ENCODE measurements at regions not wholly inside any gene's neighbourhood (a gene's known extent, or its start where the extent isn't known, plus 50 kb on each side); places are given as distances from the start of the nearest gene placed in this dataset.
"Not testable (repeated sequence)": the region's sequence is repeated elsewhere in the genome, so short reads cannot be mapped to it uniquely, and the experiment has no call there.

GRCh38 chrX:42442745-42443144 is 335.2 kb downstream of the PPP1R2C start:
- no peak for DNase-seq (ENCODE audit: low spot score)

- no peak for DNase-seq (ENCODE audit: low spot score)
Observed at GRCh38 chrX:42437211-42437610, 340.8 kb downstream of the PPP1R2C start.

GRCh38 chrX:42434458-42435166 is 343.4 kb downstream of the PPP1R2C start:
- no peak for DNase-seq (ENCODE audit: low spot score)

- DNase-seq (ENCODE audit: low spot score), result no peak
Observed at GRCh38 chrX:42432552-42432951, 345.4 kb downstream of the PPP1R2C start.

GRCh38 chrX:42422961-42423360 is 355.0 kb downstream of the PPP1R2C start:
- DNase-seq (ENCODE audit: low spot score), result no peak

GRCh38 chrX:42420426-42420825 is 357.5 kb downstream of the PPP1R2C start:
- no peak for DNase-seq (ENCODE audit: low spot score)

GRCh38 chrX:42415636-42416035 is 362.3 kb downstream of the PPP1R2C start:
- no peak for DNase-seq (ENCODE audit: low spot score)

GRCh38 chrX:42414057-42414456 is 363.9 kb downstream of the PPP1R2C start:
- DNase-seq (ENCODE audit: low spot score), result no peak

GRCh38 chrX:42399632-42400024 is 378.3 kb downstream of the PPP1R2C start:
- DNase-seq (ENCODE audit: low spot score), result no peak

GRCh38 chrX:42398967-42399631 is 378.9 kb downstream of the PPP1R2C start:
- no peak for DNase-seq (ENCODE audit: low spot score)

- no peak for DNase-seq (ENCODE audit: low spot score)
Observed at GRCh38 chrX:42396136-42396535, 381.8 kb downstream of the PPP1R2C start.

- DNase-seq (ENCODE audit: low spot score), result no peak
Observed at GRCh38 chrX:42392846-42393245, 385.1 kb downstream of the PPP1R2C start.

GRCh38 chrX:42386681-42387080 is 391.3 kb downstream of the PPP1R2C start:
- no peak for DNase-seq (ENCODE audit: low spot score)

GRCh38 chrX:42385730-42386129 is 392.2 kb downstream of the PPP1R2C start:
- no peak for DNase-seq (ENCODE audit: low spot score)

- DNase-seq (ENCODE audit: low spot score), result no peak
Observed at GRCh38 chrX:42384956-42385355, 393.0 kb downstream of the PPP1R2C start.

GRCh38 chrX:42378857-42379256 is 399.1 kb downstream of the PPP1R2C start:
- DNase-seq (ENCODE audit: low spot score), result no peak

GRCh38 chrX:42375086-42375485 is 402.9 kb downstream of the PPP1R2C start:
- DNase-seq (ENCODE audit: low spot score), result no peak

GRCh38 chrX:42366181-42366580 is 411.8 kb downstream of the PPP1R2C start:
- no peak for DNase-seq (ENCODE audit: low spot score)

GRCh38 chrX:42362219-42362618 is 415.7 kb downstream of the PPP1R2C start:
- DNase-seq (ENCODE audit: low spot score), result no peak

- not testable (repeated sequence) for DNase-seq (ENCODE audit: low spot score)
Observed at GRCh38 chrX:42342981-42343380, 419.6 kb upstream of the CASK start.

Data from HuH-7 (cell line).